Hepatic stellate cell (primary cell): ENCODE measurements at regions not wholly inside any gene's neighbourhood (a gene's known extent, or its start where the extent isn't known, plus 50 kb on each side); places are given as distances from the start of the nearest gene placed in this dataset.

Source experiments
- DNase-seq: peaks from one replicate; pipeline ENCODE4 v3.0.0; 2011; ENCODE audit warnings: low spot score

DNA sequence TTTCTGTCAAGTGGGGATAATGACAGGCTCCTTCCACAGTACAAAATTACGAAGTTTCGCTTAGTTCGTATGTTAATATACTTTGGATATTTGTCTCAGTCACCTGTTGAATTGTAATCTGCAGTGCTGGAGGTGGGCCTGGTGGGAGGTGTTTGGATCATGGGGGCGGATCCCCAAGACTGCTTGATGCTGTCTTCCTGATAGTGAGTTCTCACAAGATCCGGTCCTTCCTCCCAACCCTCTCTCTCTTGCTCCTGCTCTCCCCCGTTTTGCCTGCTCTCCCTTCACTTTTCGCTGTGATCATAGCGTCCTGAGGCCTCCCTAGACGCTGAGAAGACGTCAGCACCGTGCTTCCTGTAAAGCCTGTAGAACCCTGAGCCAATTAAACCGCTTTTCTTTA, 97.1 kb upstream of the EPB41L3 start:
- no peak for DNase-seq

DNA sequence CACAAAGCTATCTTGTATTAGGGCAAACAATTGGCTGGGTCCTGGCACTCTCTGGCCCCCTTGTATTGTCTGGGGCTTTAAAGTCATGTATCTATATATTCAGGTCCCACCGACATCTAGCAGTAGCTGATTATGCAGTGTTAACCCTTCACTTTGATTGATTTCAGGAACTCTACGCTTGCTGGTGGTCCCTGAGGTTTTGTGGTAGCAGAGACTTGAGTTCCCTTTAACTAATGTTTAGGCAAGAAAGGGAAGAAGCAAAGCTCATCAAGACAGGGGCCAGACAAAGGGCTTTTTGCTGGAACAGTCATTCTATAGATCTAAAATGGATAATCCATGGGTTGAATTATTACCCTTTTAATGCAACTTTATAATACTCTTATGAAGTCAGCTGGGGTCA, 95.3 kb upstream of the EPB41L3 start:
- DNase-seq: no peak

DNA sequence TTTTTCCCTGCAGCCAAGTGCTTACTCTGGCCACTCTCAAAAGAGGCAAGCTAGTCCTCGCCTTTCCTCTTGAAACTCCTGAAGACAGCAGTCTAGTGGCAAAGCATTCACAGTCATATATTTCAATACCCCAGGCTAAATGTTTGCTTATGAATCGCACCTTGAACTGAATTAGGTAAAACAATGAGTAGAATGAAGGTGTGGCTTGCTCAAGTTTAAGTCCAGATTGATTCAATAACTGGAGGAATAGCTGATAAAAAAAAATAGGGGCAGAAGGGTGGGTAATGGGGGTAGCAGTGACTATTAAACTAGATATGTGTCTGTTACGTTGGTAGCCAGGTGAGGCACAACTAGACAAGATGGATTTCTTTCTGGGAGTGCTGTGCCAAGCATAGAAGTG, 88.2 kb upstream of the EPB41L3 start:
- DNase-seq: no peak

DNA sequence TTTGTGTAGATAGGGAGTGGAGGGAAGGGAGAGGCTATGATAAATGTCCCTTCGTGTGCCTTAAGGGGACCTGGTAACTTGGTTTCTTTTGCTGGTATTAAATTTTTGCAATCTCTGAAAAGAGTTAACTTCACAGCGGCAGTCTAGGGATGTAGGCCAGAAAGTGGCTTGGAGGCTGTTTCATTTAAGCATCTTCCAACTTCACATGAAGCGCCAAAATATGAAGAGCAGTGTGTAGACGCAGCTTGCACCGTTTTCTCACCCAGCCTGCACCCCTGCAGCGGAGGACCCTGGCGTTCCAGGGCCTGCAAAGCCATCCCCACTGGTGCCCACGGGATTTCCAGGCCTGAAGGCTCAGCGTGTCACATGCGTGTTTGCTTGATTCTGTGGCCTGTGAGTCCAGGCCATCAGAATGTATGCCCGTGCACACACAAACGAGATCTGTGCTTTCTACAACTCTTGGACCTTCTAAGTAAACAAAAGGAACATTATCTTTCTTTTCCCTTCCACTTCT, 87.2 kb upstream of the EPB41L3 start:
- no peak for DNase-seq

DNA sequence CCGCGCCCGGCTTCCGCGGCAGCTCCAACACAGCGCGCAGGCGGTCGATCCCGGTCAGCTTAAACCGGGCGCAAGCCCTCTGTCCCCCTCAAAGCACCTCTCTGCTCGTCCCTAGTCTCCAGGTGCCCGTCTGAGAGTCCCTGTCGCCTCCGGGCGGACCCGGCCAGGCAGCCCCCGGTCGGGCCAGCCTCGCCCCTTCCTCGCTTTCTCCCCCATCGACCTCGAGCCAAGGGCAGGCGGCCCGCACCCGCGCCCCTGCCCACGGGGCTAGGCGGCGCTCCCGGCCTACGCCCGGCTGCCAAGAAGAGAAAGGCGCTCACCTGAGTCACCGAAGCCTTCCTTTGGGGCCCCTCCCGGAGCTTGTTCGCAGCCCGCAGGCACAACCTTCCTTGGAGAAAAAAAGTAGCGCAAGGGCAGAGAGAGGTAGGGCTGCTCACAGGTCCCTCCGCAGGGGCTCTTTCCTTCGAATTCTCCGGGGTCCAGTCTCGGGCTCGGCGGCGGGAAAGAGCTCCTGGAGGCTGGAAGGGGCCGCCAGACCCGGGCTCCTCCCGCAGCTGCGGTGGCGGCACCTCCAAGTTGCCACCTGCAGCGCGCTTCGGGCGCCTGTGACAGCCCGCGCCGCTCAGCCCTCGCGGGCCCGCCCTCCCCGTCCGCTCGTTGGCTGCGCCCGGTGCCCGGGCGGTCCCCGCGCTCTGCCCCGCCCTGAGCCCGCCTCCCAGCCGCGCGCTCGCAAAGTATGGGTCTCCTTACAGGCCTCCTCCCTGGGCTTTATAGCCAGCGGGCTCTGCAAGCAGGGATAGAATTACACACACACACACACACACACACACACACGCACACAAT, 86.5 kb upstream of the EPB41L3 start:
- peak; percentile 18 for DNase-seq

DNA sequence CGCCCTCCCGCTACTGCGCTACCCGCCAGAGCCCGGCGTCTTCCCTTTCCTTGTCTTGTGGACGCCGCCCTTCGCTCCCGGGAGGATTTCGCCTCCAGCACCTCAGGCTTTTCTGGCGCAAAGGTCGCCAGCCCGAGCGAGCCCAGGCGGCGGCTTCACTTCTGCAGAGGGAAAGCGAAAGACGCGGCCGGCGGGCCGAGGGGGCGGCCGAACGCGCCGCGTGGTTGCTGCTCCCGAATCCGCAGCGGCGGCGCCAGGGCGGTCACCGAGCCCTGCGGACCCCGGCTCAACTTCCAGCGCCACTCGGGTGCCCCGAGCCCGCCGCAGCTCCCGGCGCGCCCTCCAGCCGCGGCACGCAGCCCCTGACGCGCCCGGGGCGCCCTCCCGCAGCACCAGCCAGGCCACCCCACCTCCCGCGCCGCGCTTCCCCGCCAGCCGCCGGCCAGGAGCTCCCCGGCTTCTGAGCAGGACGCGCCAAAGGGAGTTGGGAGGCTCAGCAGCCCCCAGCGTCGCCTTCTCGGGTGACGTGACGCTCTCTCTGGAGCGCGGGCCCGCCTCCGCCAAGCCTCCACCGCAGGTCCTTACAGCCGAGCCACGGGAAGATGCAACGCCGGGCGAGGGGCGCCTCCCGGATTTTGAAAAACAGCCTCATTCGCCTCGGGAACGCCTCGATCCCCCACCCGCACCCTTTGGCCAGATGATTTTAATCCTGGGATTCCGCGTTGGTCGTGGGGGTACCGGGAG, 84.9 kb upstream of the EPB41L3 start:
- peak; percentile 14 for DNase-seq

DNA sequence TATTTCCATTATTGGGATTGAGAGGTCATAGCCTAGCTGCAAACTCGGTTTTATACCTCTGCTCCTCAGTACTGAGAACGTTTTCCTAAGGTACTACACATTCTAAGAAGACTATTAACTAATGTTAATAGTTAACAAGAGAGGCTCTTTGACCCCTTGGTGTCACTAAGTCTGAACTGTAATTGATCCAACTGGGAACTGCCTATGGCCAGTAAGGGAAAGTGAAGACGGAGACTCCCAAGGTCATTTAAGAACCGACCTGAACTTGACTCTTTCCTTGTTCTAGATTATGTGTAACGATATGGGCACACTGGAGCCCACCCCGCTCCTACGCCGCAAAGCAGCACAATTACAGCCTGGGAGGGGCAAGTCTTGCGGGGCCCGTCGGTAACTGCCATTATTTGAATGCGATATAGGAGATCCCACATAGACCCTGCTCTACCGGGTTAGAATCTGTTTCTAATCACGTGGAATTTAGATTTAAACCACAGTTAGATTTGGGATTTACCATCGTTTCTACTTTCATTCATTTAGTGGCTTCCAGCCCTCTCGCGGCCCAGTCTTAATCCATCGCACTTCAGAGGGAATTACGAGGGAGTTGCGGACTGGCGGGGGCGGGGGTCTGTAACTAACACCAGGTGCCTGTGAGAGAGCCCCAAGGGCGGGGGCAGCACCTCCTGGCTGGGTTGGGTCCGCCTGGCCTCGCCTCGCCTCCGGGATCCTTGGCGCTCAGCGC, 84.1 kb upstream of the EPB41L3 start:
- no peak for DNase-seq

DNA sequence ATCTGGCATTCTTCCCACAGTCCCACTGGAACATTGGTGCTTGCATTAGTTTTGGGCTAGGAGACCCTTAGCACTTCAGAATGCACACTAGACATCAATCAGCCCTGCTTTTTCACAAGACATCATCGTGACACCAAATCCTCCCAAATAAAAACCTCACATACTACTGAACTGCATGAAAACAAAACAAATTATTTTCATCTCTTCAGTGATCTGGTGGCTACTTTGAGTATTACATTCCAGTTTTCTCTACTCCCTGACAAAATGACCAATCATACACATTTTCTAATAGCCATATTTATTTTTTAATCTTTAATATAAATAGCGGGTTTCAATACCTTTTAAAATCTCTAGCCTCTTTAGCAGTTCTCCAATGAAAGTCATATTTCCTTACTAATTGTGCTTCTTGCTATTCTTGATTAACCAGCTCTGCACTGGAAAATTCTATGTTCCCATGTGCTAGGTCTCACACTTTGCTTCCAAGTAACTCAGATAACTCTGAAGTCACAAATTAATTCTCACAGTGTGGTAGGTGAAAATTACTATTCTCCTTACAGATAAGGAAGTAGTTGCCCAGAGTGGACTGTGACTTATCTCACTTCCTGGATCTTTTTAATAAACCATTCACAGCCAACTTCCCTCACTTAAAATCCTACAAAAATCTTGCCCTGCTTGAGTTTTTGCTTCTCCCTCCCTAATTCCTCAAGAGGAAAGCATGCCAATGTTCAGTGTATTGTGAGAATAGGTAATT, 82.5 kb upstream of the EPB41L3 start:
- DNase-seq: no peak

DNA sequence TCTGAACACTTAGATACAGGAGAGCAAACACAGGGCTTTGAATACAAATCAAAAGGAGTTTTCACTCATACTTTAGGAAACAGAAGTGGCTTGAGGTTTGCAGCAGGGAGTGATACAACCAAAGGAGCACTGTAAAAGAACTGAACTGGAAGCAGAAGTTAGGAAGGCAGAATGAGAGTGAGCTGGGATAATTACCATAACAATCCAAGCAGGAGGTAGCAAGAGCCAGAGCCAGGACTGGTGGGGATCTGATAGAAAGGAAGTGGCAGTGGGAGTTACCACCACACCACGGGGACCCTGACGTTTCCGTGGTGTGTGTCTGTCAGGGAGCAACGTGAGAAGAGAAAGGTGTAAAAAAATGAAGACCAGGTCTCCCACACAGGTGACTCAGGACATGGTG, 81.3 kb upstream of the EPB41L3 start:
- DNase-seq: no peak

DNA sequence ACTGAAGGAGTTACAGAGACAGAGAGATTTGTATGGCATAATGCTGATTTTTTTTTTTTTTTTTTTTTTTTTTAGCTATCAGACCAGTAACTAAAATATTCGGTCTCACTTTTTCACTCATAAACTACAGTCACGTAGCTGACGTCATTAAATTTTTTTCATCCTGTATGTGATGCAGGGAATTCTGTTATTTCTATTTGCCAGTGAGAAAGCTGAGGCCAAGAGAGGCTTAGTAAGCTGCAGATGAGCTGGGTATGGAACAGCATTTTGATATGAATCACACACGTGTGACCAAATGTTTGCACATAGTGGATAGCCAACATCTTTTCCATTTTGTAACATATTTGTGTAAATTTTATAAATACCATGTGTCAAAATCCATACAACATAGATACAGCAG, 79.1 kb upstream of the EPB41L3 start:
- no peak for DNase-seq

DNA sequence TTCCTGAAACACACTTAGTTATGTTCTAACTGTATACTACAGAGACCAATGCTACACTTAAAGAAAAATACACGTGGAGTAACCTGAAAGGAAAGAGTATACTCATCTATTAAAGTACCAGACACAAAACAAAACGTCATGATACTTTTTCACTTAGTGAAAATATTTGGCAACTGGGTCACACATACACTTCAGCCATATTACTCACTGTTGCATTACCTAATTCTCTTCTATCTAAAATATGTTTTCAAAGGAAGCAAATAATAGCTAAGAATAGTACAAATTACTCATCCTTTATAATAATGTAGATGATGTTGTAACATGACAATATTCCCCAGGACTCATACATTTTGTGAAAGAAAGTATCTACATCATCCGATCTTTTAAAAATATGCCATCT, 76.5 kb upstream of the EPB41L3 start:
- DNase-seq: no peak

DNA sequence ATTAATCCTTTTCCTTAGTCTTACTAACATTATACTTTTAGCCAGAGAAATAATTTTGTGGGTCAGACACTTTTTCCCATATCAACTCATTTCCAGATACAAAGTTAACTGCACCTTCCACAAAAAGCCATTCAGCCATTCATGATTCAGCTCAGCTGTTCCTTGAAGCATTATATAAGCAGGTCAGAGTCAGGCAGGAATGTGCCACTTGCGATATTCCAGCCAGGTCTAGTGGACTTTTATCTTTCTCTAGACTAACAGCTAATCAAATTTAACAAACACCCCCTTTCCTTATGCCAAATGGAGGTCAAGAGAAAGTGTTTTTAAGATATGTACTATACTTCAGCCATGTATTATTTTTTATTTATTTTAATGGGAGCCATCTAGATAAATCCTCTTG, 75.6 kb upstream of the EPB41L3 start:
- DNase-seq: no peak

DNA sequence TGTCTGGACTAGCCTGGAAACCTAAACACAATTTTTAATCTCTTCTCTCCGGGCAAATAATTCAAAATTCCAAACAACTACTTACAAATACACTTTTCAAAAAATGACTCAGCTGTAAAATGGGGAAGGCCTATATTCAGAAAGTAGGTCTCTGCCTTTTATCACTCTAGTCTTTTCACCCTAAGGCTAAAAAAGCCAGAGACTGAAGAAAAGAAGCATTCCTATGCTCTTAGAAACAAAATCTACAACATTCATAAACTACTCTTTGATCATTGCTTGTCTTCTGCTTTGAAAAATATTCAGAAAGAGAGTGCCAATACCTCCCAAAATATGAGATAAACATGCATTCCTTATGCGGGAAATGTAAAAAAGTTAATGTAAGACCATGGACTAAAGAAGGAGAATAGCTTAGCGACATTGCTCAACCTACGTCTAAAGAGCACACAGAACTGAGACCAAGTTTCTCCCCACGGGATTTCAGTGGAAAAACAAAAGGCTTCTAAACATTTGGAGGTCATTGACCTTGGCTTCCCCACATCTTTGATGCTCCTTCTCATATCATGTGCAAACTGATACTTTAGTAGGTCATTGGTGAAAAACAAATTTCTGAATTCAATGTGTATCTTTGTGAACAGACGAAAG, 74.4 kb upstream of the EPB41L3 start:
- no peak for DNase-seq

DNA sequence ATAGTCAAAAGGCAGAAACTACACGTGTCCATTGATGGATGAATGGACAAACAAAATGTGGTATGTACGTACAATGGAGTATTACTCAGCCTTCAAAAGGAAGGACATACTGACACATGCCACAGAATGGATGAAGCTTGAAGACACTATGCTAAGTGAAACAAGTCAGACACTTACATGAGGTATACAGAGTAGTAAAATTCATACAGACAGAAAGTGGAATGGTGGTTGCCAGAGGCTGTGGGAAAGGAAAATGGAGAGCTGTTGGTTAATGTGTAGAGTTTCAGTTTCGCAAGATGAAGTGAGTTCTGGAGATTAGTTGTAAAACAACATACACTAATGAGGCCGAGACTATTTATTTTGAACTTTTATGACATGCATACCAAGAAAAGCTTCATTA, 67.4 kb upstream of the EPB41L3 start:
- no peak for DNase-seq

DNA sequence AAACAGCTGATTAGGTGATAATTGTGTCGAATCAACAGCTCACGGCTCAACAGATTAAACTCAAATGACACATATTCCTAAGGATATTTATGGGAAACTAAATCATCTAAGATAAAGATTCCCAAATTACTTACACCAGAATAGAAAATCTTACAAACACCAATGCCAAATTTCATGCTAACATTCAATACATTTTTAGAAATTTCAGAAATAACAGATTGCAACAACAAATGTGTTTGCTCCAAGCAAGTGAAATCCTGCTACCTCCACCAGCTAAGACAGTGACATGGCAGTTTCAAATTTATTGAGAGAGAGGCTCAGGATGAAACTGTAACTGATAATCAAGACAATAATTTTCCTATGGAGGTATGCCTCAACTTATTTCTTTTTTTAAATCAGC, 65.0 kb upstream of the EPB41L3 start:
- no peak for DNase-seq

DNA sequence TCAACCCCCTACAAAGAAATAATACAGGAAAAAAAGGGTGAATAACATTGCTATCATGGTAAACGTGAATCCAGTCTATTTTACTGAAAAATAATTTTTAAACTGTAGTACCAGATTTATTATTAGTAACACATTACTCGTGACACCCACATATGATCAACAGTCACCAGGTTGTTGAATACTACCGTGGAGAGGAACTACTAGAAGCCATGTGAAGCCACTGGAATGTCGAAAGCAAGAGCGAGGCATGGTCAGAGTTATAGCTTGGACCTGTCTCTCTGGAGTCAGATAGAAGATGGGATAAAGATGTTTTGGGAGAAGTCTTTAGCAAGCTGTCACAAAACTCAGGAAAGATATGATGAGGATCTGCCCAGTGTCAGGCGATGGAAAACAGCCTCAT, 63.2 kb upstream of the EPB41L3 start:
- DNase-seq: no peak

DNA sequence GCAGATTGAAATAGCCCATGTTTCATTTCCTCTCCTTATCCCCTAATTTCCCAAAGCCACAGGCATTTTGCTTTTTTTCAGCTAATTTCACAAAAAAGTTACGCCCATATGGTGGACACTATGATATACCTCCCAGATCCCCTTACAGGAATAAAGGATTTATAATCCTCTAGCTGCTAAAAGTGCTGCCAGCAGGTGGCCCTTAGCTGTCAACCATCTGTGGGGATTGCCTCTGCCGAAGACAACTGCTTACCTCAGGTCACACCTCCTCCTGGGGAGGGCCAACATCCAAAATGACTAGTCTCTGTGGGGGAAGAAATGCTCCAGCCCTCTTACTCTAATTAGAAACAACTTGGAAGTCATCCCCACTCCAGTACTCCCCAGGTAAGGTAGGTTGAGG, 61.0 kb upstream of the EPB41L3 start:
- DNase-seq: no peak

DNA sequence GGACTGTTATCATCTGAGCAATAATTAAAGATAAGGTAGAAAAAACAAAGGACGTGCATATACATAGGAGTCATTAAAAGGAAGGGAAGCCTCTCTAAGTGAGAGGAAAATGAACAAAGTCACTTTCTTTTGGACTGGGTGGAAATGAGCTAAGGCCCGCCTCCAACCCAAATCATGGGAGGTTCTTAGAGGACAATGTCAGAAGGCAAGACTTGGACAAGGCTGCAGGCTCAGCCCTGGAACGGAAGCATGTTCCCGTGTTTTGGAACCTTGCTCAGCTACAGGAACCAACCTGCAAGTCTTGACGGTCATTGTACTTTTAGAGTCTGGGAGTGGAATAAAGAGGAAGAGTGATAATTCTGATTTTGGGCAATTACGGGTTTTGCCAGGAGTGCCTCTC, 59.4 kb upstream of the EPB41L3 start:
- DNase-seq: no peak

DNA sequence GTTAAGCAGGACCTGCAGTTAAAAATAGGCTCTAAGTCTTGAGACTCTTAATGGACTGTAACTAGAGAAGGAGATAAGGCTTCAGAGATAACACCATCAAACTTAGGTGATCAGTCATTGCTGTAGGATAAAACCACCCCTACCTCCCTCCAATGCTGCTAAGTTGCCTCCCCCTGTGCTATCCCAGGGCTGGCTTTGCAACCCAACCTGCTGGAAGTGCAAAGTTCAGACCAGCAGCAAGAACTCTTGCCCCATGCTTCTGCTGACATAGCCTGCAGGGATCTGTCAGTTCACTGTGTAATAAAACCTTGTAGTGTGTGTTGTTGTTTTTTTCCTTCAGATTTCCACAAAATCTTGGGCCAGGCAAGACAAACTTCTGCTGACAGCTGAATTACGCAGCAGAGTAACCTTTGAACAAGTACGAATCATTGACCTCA, 57.4 kb upstream of the EPB41L3 start:
- DNase-seq: no peak

DNA sequence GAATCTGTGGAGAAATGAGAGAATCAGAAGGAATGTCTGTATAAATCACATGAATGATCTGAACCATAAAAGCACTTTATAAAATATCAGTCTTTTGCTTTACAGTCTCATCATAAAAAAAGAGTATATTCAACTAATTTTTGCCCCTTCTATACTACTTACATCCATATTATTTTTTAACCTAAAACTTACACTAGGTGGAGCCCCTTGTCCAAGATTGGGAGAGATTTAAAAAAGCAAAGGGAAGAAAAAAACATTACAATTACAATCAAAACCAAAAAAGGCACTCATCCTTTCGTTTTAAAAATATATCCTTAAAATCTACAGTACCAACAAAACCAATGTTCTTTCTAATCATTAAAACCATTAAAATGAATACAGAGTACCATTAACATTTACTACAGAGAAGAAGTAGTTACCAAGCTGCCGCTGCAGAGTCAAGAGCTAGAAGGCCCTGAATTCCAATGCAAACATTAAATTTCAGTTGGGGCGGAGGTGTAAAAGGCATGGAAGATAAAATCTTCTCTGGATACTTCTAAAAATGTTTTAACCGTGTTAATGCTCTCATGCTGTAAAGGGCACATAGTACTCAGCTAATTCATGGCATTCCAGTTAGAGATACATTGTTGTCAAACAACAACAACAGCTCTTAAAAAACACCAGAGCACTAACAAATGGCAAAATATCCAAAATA, 56.7 kb upstream of the EPB41L3 start:
- no peak for DNase-seq

DNA sequence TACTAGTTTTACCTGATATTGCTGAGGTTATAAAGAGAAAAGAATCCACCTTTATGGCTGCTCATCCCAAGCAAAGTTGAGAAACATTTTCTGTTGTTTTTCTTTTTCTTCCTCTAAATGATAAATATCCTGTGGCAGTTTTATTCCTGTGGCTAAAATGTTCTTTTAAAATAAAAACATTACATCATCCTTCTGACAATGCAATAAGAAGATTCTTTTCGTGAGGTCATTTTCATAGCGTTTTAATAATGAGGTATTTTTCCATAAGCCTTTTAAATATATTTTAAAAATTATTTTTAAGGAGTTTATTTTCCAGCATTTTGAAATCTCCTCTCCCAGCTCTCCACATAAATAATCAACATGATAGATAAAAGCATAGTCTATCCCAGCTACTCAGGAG, 52.8 kb upstream of the EPB41L3 start:
- DNase-seq: no peak
